NCI-H69 (cell line): ENCODE measurements at regions not wholly inside any gene's neighbourhood (a gene's known extent, or its start where the extent isn't known, plus 50 kb on each side); places are given as distances from the start of the nearest gene placed in this dataset.

Experiments used
- DNase-seq: peaks from one replicate; lab custom pipeline; 2025; lab: John Stamatoyannopoulos, UW

- DNase-seq: no peak
Observed at GRCh38 chr5:30933599-30933998, 259.9 kb upstream of the CDH6 start.

- DNase-seq: peak; percentile 76
Observed at GRCh38 chr5:30932273-30933017, 261.0 kb upstream of the CDH6 start.

GRCh38 chr5:30930736-30931135 lies 262.8 kb upstream of the CDH6 start:
- no peak for DNase-seq

GRCh38 chr5:30928956-30929355 lies 264.5 kb upstream of the CDH6 start:
- DNase-seq: no peak

GRCh38 chr5:30926218-30926617 lies 267.3 kb upstream of the CDH6 start:
- peak; percentile 75 for DNase-seq

GRCh38 chr5:30921388-30921787 lies 272.1 kb upstream of the CDH6 start:
- no peak for DNase-seq

- no peak for DNase-seq
Observed at GRCh38 chr5:30918171-30918570, 275.3 kb upstream of the CDH6 start.

GRCh38 chr5:30908356-30908755 lies 285.1 kb upstream of the CDH6 start:
- DNase-seq: no peak

GRCh38 chr5:30900367-30900766 lies 293.1 kb upstream of the CDH6 start:
- no peak for DNase-seq

GRCh38 chr5:30894811-30895210 lies 298.7 kb upstream of the CDH6 start:
- no peak for DNase-seq

GRCh38 chr5:30891660-30892059 lies 301.8 kb upstream of the CDH6 start:
- DNase-seq: peak; percentile 93

- DNase-seq: peak; percentile 13
Observed at GRCh38 chr5:30890377-30890776, 303.1 kb upstream of the CDH6 start.

- DNase-seq: no peak
Observed at GRCh38 chr5:30880514-30880913, 313.0 kb upstream of the CDH6 start.

- no peak for DNase-seq
Observed at GRCh38 chr5:30879887-30880286, 313.6 kb upstream of the CDH6 start.

GRCh38 chr5:30878746-30879145 lies 314.7 kb upstream of the CDH6 start:
- DNase-seq: no peak

- no peak for DNase-seq
Observed at GRCh38 chr5:30878296-30878695, 315.2 kb upstream of the CDH6 start.

GRCh38 chr5:30874241-30875034 lies 319.0 kb upstream of the CDH6 start:
- DNase-seq: no peak

- peak; percentile 84 for DNase-seq
Observed at GRCh38 chr5:30871196-30871595, 322.3 kb upstream of the CDH6 start.

- DNase-seq: peak; percentile 92
Observed at GRCh38 chr5:30867711-30868110, 325.8 kb upstream of the CDH6 start.

GRCh38 chr5:30866142-30866541 lies 327.3 kb upstream of the CDH6 start:
- DNase-seq: peak; percentile 33

- DNase-seq: no peak
Observed at GRCh38 chr5:30856242-30856641, 337.2 kb upstream of the CDH6 start.

- DNase-seq: no peak
Observed at GRCh38 chr5:30853158-30853557, 340.3 kb upstream of the CDH6 start.

- DNase-seq: no peak
Observed at GRCh38 chr5:30850866-30851265, 342.6 kb upstream of the CDH6 start.
